HG03565 (cell line): ENCODE measurements at regions not wholly inside any gene's neighbourhood (a gene's known extent, or its start where the extent isn't known, plus 50 kb on each side); places are given as distances from the start of the nearest gene placed in this dataset.
"Not testable (repeated sequence)": the region's sequence is repeated elsewhere in the genome, so short reads cannot be mapped to it uniquely, and the experiment has no call there.

ENCODE experiments used
- ATAC-seq: cut with Tn5 transposase; IDR thresholded peaks from one replicate; pipeline ENCODE4 v1.9.1; 2021; ENCODE audit warnings: mild to moderate bottlenecking, moderate library complexity; ENCODE audit not compliant: unreplicated experiment

DNA sequence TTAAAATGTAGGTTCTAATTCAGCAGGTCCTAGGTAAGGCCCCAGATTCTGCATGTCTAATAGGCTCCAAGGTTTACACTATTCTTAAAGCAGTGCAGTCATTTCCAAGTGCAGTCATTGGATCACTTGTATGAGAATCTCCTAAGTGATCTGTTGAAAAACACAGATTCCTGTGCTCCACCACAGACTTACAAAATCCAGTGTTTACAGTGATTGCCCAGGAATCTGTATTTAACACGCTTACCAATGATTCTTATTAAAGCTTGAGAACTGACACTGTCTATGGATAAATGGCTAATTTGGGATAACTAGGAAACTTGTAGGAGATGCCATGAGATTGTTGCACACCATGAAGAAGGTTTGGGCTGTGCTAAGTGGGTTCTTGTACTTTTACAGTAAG lies 104.6 kb upstream of the PLEKHG1 start:
- no peak for ATAC-seq

- ATAC-seq = no peak
Measured at GRCh38 chr6:150496629-150497028, 103.1 kb upstream of the PLEKHG1 start.

GRCh38 chr6:150499882-150500312 lies 99.8 kb upstream of the PLEKHG1 start:
- ATAC-seq = no peak

- ATAC-seq = not testable (repeated sequence)
Measured at GRCh38 chr6:150500568-150500967, 99.1 kb upstream of the PLEKHG1 start.

GRCh38 chr6:150503041-150503440 lies 96.6 kb upstream of the PLEKHG1 start:
- no peak for ATAC-seq

DNA sequence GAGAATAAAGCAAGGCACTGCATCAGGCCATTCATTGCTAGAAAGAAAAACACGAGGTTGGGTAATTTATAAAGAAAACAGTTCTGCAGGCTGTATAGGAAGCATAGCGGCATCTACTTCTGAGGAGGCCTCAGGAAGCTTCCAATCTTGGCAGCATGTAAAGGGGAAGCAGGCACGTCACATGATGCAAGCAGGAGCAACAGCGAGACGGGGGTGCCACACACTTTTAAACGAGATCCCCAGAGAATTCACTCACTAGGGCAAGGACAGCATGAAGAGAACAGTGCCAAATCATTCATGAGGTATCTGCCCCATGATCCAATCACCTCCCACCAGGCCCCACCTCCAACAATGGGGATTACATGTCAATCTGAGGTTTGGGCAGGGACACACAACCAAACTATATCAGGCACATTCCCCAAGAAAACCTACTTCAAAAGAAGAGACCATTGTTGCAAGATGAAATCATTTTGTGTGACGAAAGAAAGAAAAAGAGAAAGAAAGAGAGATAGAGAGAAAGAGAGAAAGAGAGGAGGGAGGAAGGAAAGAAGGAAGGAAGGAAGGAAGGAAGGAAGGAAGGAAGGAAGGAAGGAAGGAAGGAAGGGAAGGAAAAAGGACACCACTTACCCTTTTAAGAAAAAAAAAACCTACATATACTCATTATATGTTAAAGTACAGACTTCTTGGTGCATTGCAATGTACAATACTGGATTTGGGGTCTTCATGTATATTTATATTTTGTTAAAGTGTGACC lies 95.9 kb upstream of the PLEKHG1 start:
- ATAC-seq = no peak

GRCh38 chr6:150507361-150507760 lies 92.3 kb upstream of the PLEKHG1 start:
- ATAC-seq = not testable (repeated sequence)

DNA sequence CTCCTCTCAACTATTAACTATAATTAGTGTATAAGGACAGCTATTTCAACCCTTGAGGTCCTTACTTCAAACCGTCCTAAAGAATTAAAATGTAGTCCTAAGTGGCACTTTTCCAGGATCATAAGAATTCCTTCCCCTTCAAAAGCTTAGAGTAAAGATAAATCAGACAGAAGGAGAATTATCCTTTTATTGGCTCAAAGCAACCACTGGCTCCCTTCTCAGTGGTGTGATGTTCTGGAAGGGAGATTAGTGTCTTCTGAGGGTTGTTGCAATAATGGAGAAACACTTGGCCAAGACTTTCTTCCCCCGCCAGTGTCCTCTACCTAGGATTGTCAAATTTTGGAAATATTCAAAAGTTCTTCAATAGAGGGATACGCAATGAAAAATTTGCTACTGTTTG lies 89.1 kb upstream of the PLEKHG1 start:
- no peak for ATAC-seq

GRCh38 chr6:150511313-150511712 lies 88.4 kb upstream of the PLEKHG1 start:
- ATAC-seq = no peak

GRCh38 chr6:150514806-150515380 lies 84.8 kb upstream of the PLEKHG1 start:
- ATAC-seq = no peak

- no peak for ATAC-seq
Measured at GRCh38 chr6:150516199-150516598, 83.5 kb upstream of the PLEKHG1 start.

GRCh38 chr6:150517175-150517574 lies 82.5 kb upstream of the PLEKHG1 start:
- ATAC-seq = no peak

GRCh38 chr6:150521482-150521881 lies 78.2 kb upstream of the PLEKHG1 start:
- ATAC-seq = no peak

DNA sequence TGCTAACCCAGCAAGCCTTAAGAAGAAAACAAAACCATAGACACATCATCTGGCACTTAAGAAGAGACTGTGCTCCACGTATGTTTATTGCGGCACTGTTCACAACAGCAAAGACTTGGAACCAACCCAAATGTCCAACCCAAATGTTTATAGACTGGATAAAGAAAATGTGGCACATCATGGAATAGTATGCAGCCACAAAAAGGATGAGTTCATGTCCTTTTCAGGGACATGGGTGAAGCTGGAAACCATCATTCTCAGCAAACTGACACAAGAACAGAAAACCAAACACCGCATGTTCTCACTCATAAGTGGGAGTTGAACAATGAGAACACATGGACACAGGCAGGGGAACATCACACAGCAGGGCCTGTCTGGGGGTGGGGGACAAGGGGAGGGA lies 76.5 kb upstream of the PLEKHG1 start:
- not testable (repeated sequence) for ATAC-seq

DNA sequence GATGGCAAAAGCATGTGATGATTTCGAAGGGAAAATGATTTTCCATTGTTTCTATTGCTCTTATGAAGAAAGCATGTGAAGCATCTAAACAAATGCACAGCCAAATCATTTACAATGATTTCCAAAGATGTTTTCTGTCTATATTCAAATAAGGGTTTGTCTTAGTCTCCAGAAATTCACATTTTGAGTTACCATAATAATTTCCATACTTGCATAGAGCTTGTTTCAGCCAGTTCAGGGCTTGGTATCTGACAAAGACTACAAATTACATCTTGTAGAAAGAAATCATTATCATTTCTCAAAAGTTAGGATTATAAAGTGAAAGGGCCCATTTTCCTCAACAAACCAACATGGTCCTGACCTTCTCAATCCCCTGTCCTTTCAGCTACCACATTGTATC lies 74.4 kb upstream of the PLEKHG1 start:
- ATAC-seq = no peak

- ATAC-seq = no peak
Measured at GRCh38 chr6:150527100-150527499, 72.6 kb upstream of the PLEKHG1 start.

DNA sequence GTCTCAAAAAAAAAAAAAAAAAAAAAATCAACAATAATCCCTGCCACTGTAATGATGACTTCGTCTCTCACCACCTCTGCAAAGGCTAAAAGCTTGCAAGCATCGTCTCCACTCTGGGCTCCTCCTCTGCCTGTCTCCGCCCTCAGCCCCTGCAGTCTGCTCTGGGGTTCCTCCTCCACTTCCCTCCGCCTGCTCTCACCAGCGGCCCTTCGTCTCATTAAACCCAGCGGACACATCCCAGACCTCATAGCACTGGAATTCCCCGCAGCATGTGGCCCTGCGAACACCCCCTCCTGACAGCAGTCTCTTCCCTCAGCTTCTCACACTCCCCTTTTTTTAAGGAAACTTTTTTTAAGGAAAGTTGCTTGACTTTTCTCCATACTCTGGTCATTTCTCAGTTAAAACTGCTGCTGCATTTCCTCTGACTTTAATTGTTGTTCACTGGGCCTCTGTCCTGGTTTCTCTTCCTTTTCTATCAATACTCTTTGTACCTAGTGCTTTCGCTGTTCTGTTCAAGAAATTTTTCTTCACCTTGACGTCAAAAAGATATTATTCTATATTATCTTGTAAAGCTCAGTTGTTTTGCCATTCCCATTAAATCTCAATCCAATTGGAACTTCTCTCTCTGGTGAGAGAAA lies 70.9 kb upstream of the PLEKHG1 start:
- no peak for ATAC-seq

GRCh38 chr6:150529646-150530045 lies 70.0 kb upstream of the PLEKHG1 start:
- ATAC-seq = no peak

DNA sequence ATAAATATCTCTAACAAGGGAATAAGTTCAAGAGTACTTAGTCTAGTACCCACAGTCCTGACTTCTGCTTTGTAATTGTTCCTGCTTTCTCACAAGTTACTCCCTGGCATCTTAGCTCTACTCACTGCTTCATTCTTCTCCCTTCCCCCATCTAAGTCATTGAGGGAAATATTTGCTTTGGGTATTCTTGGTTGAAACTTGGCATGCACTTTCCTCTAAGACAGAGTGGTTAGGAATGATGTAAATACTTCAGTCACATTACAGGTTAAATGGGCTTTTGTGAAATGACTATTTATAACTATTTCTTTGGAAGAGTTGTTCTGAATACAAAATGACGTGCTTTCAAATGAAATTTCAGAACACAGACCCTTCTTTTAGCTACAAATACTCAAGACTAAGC lies 67.7 kb upstream of the PLEKHG1 start:
- ATAC-seq = no peak

DNA sequence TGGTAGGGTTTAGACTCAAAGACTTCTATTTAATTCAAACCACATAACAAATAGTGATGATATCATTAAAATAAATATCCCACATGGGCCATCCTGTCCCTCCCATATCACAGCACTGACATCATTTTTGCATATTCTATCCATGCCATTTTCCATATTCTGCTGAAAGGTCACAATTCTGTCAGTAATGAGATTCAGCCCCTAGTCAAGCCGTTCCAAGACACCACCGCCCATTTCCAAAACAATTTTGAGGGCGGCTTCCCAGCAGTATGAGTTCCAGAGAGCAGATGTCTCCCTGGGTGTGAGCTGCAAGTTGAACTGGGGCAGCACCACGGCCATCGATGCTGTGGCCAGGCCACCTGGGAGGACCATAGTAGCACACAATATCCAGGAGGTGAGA lies 65.1 kb upstream of the PLEKHG1 start:
- ATAC-seq = no peak

DNA sequence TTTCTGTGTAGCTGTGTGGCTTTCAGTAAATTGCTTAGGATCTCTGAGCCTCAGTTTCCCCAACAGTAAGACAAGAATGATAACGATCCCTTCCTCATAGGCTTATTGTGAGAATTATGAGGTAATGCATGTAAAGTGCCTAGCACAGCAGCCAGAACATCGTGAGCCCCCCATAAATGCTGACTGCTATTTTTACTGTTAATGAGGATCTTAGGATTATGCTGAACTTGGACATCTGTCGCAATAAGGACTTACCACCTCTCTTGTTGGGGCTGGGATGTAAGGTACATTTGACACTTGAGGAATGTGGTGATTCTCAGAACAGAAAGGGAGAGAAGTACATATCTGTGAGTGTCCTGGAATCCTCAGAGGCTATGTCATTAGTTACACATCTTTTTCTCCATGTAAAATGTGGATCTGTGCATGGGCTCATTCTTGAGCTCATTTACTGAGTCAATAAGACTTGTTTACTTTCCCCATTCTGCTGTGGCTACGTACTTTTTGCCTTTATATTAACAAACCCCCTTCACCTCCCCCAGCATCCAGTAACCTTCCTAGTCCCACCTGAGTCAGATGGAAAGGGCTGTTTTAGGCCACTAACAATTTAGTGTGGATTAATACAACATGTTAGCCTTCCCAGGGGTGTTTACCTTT lies 64.4 kb upstream of the PLEKHG1 start:
- ATAC-seq = no peak

DNA sequence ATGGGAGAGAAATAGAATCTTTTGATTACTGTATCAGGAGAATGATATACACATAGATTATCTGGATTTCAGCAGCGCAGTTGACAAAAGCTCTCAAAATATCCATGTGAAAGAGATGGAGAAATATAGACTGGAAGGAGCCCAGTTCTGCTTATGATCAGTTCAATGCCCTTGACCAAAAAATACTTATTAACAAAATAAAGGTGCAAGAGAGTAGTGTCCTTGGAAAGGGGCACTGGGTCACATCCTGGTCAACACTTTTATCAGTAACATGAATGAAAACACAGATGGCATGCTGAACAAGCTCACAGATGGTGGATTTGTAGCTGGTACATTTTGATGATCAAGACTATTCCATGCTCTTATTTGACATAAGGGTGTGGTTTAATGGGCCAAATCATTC lies 63.9 kb upstream of the PLEKHG1 start:
- no peak for ATAC-seq
